Erythroblast (primary cell): ENCODE measurements at regions not wholly inside any gene's neighbourhood (a gene's known extent, or its start where the extent isn't known, plus 50 kb on each side); places are given as distances from the start of the nearest gene placed in this dataset.

ENCODE experiments used
- GATA1 ChIP-seq: IDR thresholded peaks from 2 replicates; pipeline ENCODE4 v1.6.1; 2011; ENCODE audit warnings: low read depth, mild to moderate bottlenecking, control low read depth, low read length, moderate library complexity
- POLR2A ChIP-seq: IDR thresholded peaks from 2 replicates; pipeline ENCODE4 v1.6.1; 2011; ENCODE audit warnings: mild to moderate bottlenecking, low read length

GRCh38 chr1:96492236-96492635 lies 229.3 kb upstream of the PTBP2 start:
- TF ChIP-seq POLR2A (no peak), GATA1 (no peak)
